GM13976 (cell line): ENCODE measurements at regions not wholly inside any gene's neighbourhood (a gene's known extent, or its start where the extent isn't known, plus 50 kb on each side); places are given as distances from the start of the nearest gene placed in this dataset.

Experiments
- DNase-seq: peaks from one replicate; pipeline ENCODE4 v3.0.0; 2012; ENCODE audit warnings: low spot score
- in situ Hi-C: fragments of 300-500 bp; cut with MboI; formaldehyde crosslinking; loops from one replicate; pipeline ENCODE4 v1.12.0; 2022; ENCODE audit warnings: low sequenced_read_pairs, mixed read lengths, inconsistent platforms; ENCODE audit not compliant: unreplicated experiment
- TF ChIP-seq, protein P1 (sequence below): IDR thresholded peaks from 2 replicates; pipeline ENCODE4 v1.5.1; 2012; ENCODE audit warnings: borderline replicate concordance, mild to moderate bottlenecking; ENCODE audit not compliant: insufficient read depth; ENCODE audit errors: extremely low read depth, missing control alignments, control extremely low read depth

GRCh38 chr20:19949195-19949867 lies 67.8 kb upstream of the NAA20 start:
- DNase-seq = no peak
- TF ChIP-seq, protein P1, sequence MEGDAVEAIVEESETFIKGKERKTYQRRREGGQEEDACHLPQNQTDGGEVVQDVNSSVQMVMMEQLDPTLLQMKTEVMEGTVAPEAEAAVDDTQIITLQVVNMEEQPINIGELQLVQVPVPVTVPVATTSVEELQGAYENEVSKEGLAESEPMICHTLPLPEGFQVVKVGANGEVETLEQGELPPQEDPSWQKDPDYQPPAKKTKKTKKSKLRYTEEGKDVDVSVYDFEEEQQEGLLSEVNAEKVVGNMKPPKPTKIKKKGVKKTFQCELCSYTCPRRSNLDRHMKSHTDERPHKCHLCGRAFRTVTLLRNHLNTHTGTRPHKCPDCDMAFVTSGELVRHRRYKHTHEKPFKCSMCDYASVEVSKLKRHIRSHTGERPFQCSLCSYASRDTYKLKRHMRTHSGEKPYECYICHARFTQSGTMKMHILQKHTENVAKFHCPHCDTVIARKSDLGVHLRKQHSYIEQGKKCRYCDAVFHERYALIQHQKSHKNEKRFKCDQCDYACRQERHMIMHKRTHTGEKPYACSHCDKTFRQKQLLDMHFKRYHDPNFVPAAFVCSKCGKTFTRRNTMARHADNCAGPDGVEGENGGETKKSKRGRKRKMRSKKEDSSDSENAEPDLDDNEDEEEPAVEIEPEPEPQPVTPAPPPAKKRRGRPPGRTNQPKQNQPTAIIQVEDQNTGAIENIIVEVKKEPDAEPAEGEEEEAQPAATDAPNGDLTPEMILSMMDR = no peak
- in situ Hi-C loops = no loop called here

DNA sequence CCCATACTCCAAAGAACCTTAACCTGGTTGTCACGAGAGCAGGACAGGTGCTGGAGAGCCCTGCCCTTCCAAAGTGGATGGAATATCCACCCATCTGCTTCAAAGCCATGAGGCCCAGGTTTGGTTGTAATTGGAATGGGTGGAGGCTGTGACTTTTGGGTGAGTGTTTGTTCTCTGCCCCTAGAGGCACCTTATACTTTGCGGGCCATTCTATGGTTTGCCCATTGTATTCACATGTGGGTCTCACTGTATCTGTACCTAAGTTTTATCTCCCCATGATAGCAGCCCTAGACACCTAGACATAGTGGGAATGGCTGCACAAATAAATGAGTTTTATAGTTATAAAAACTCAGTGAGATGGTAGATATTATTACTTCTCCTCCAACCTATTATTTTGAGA lies 67.1 kb upstream of the NAA20 start:
- in situ Hi-C loops = no loop called here
- TF ChIP-seq, protein P1 = no peak
- no peak for DNase-seq

DNA sequence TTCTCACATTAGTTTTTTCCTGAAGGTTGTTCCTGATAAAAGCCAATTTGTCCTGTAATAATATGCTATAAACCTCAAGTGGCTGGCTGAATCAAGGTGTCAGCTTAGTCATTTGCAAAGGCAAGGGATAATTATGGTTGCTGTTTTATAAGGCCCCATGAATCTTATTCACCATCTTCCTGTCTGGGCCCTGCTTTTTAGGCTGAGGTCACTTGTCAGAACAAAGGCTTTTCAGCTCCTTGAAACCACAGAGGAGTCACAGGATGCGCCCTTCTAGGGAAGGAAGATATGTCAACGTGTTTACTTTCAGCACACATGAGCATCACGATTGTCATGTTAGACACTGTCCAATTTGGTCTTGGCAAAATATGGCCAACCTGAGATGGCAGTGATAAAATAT lies 64.8 kb upstream of the NAA20 start:
- no peak for DNase-seq
- in situ Hi-C loops = no loop called here
- TF ChIP-seq, protein P1 = no peak

GRCh38 chr20:19953606-19954005 lies 63.6 kb upstream of the NAA20 start:
- DNase-seq = no peak
- in situ Hi-C loops = no loop called here
- TF ChIP-seq, protein P1 = no peak

DNA sequence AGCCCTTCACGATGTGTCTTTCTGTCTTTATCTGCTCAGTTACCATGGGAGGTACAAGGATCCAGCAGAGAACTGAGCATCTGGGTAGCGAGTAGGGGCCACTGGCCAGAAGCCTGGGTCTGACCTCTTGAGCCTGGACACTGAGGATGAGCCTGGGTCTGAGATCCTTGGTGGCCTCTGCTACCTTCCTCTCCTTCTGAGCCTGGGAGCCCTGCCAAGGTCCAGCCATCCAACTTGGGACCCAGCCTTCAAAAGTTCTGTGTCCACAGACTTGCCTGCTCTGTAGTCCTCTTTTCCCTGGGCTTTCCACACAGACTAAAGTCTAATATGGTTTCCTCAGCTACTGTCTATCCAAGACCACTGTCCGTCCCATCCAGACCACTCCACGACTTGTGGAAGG lies 60.2 kb upstream of the NAA20 start:
- in situ Hi-C loops = no loop called here
- DNase-seq = no peak
- TF ChIP-seq, protein P1 = no peak

GRCh38 chr20:19958219-19958618 lies 58.9 kb upstream of the NAA20 start:
- in situ Hi-C loops = no loop called here
- TF ChIP-seq, protein P1 = no peak
- DNase-seq = no peak
